RWPE2 (cell line): ENCODE measurements at regions not wholly inside any gene's neighbourhood (a gene's known extent, or its start where the extent isn't known, plus 50 kb on each side); places are given as distances from the start of the nearest gene placed in this dataset.

Source experiments
- ATAC-seq: fragments of 200-7000 bp; cut with Tn5 transposase; 3 replicates; pipeline ENCODE4 v1.9.1; 2021; ENCODE audit warnings: low read depth
- DNase-seq: peaks from one replicate; pipeline ENCODE4 v3.0.0-alpha.2; 2020; ENCODE audit warnings: low spot score
- H3K27ac ChIP-seq: fragments of 450-650 bp; 2 replicates; pipeline ENCODE4 v1.5.1; 2017; ENCODE audit warnings: mild to moderate bottlenecking; ENCODE audit not compliant: poor library complexity, severe bottlenecking
- H3K27me3 ChIP-seq: fragments of 250-450 bp; sonication (Bioruptor Pico); 2 replicates; pipeline ENCODE4 v1.5.1; 2021; ENCODE audit warnings: mild to moderate bottlenecking, moderate library complexity; ENCODE audit not compliant: insufficient read depth, poor library complexity, severe bottlenecking
- H3K36me3 ChIP-seq: fragments of 250-450 bp; sonication (Bioruptor Pico); 2 replicates; pipeline ENCODE4 v1.5.1; 2020; ENCODE audit warnings: low read depth, mild to moderate bottlenecking, moderate library complexity
- H3K4me1 ChIP-seq: fragments of 250-450 bp; sonication (Bioruptor Pico); 2 replicates; pipeline ENCODE4 v1.5.1; 2021; ENCODE audit warnings: mild to moderate bottlenecking, moderate library complexity; ENCODE audit not compliant: insufficient read depth, poor library complexity, severe bottlenecking
- H3K4me3 ChIP-seq: fragments of 250-450 bp; sonication (Bioruptor Pico); 2 replicates; pipeline ENCODE4 v1.5.1; 2021; ENCODE audit warnings: mild to moderate bottlenecking, moderate library complexity; ENCODE audit not compliant: severe bottlenecking
- H3K9me3 ChIP-seq: fragments of 250-450 bp; sonication (Bioruptor Pico); 2 replicates; pipeline ENCODE4 v1.5.1; 2021; ENCODE audit warnings: mild to moderate bottlenecking, moderate library complexity; ENCODE audit not compliant: severe bottlenecking
- CTCF ChIP-seq: fragments of 450-650 bp; IDR thresholded peaks from one replicate; pipeline ENCODE4 v1.5.1; 2017; ENCODE audit warnings: mild to moderate bottlenecking, moderate library complexity; ENCODE audit not compliant: poor library complexity, severe bottlenecking

- H3K27ac ChIP-seq, result no peak overlapping the region
- no peaks in the 10 kb centered on the region for H3K9me3 ChIP-seq
- no peaks in the 10 kb centered on the region for H3K4me1 ChIP-seq
- no peak for DNase-seq
- TF ChIP-seq CTCF, result no peak
- ATAC-seq, result no peak
- H3K27me3 ChIP-seq, result no peaks in the 10 kb centered on the region
- H3K4me3 ChIP-seq, result no peak overlapping the region
- no peaks in the 10 kb centered on the region for H3K36me3 ChIP-seq
These were observed 112.4 kb upstream of the ATP1A1 start for GRCh38 chr1:116260621-116261020.

- Histone ChIP-seq H3K27me3 (no peaks in the 10 kb centered on the region), H3K36me3 (no peaks in the 10 kb centered on the region), H3K4me3 (no peak overlapping the region), H3K4me1 (no peaks in the 10 kb centered on the region), H3K9me3 (no peaks in the 10 kb centered on the region), H3K27ac (no peak overlapping the region)
- DNase-seq (no peak), ATAC-seq (no peak)
- TF ChIP-seq CTCF, result no peak
These were observed 111.8 kb upstream of the ATP1A1 start for GRCh38 chr1:116261227-116261626.

- ATAC-seq, result no peak
- Histone ChIP-seq H3K4me3 (no peak overlapping the region), H3K36me3 (no peaks in the 10 kb centered on the region), H3K9me3 (no peaks in the 10 kb centered on the region), H3K4me1 (no peaks in the 10 kb centered on the region), H3K27me3 (no peaks in the 10 kb centered on the region), H3K27ac (no peak overlapping the region)
- no peak for TF ChIP-seq CTCF
- no peak for DNase-seq
These were observed 110.6 kb upstream of the ATP1A1 start for GRCh38 chr1:116262207-116262994.

GRCh38 chr1:116262995-116263385 is 110.1 kb upstream of the ATP1A1 start:
- DNase-seq (no peak), ATAC-seq (no peak)
- H3K4me3 ChIP-seq, result no peak overlapping the region
- no peaks in the 10 kb centered on the region for H3K27me3 ChIP-seq
- H3K4me1 ChIP-seq, result peaks cover 3% of the 10 kb centered on the region
- no peaks in the 10 kb centered on the region for H3K9me3 ChIP-seq
- H3K27ac ChIP-seq, result no peak overlapping the region
- H3K36me3 ChIP-seq, result no peaks in the 10 kb centered on the region
- no peak for TF ChIP-seq CTCF
